ENCODE measurements at regions not wholly inside any gene's neighbourhood (a gene's known extent, or its start where the extent isn't known, plus 50 kb on each side); places are given as distances from the start of the nearest gene placed in this dataset.

DNA sequence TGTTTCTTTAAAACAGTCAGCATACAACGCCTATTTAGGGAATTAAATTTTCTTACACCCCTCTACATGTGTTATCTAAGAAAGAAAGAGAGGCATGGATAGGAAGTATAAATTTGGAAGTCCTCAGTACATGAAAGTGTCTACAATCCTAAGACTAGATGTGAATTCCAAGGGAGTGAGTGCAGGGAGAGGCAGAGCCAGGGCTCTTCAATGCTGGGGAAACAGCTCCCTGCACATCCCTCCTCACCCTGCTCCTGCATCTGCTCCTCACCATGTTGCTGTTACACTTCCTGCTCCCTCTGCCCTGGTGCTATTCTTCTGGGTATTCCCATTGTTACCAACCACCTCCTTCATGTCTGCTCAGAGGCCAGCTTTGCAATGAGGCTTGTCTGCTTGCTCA is 229.1 kb upstream of the AKR1E2 start:
- DNase-seq (ENCODE audit: low read depth in 4 of 4, low spot score in 3 of 4) = no peak

- no peak for DNase-seq (ENCODE audit: low read depth in 4 of 4, low spot score in 3 of 4)
Measured at GRCh38 chr10:4595719-4596319, 230.2 kb upstream of the AKR1E2 start.

- DNase-seq (ENCODE audit: low read depth in 4 of 4, low spot score in 3 of 4) = no peak
Measured at GRCh38 chr10:4590807-4591206, 235.2 kb upstream of the AKR1E2 start.

DNA sequence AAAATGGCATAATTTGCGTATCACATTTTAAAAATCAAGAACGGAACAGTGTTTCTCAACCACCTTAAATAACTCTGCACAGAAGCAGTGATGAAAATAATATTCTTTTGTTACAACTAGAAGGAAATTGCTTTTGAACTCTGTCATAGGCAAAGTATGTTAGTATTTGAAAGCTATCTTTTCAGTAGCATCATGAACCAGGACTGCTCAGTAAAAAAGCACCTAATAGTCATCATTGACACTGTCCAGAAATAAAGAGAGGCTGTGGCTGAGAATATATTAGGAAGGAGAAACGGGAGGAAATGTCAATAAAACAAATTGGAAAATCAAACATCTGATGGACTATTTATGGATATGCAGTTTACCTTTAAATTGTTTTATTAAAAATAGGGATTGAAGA is 237.2 kb upstream of the AKR1E2 start:
- no peak for DNase-seq (ENCODE audit: low read depth in 4 of 4, low spot score in 3 of 4)

- DNase-seq (ENCODE audit: low read depth in 4 of 4, low spot score in 3 of 4) = no peak
Measured at GRCh38 chr10:4587466-4587865, 238.5 kb upstream of the AKR1E2 start.

DNA sequence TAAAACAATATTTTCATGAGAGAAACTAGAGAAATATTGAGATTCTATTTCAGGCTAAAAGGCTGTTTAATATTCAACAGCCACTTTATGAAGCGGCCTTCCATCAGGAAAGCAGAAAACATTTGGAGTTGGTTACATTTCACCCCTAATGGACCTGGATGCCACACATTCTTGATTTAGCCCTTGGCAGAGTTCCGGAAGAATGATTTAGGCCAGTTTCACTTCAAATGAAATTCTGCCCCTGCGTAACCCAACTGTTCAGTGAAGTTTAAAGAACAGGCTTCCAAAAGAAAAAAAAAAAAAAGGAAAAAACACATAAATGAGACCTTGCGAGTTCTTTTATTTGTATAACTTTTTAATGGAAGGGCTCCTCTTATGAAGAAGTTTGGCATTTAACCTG is 239.2 kb upstream of the AKR1E2 start:
- DNase-seq (ENCODE audit: low read depth in 4 of 4, low spot score in 3 of 4) = peak in 3 of 4 donors; percentile 36 to 64 (median 56)

- no peak for DNase-seq (ENCODE audit: low read depth in 4 of 4, low spot score in 3 of 4)
Measured at GRCh38 chr10:4581929-4582328, 244.1 kb upstream of the AKR1E2 start.

GRCh38 chr10:4579844-4580243 is 246.2 kb upstream of the AKR1E2 start:
- no peak for DNase-seq (ENCODE audit: low read depth in 4 of 4, low spot score in 3 of 4)

DNA sequence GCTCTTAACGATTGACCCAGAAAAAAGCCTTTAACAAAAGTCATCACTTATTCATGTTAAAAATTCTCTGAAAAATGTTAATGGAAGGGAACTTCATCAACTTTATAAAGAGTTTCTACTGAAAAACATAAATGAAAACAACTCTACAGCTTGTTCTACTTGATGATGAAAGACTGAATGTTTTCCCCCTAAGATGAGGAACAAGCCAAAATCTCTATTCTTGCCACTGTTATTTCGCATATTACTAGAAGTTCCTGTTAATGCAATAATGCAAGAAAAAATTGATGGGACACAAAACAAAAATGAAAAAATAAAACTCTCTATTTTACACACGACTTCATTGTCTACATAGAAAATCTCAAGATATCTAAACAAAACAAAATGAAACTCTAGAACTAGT is 249.8 kb upstream of the AKR1E2 start:
- no peak for DNase-seq (ENCODE audit: low read depth in 4 of 4, low spot score in 3 of 4)

DNA sequence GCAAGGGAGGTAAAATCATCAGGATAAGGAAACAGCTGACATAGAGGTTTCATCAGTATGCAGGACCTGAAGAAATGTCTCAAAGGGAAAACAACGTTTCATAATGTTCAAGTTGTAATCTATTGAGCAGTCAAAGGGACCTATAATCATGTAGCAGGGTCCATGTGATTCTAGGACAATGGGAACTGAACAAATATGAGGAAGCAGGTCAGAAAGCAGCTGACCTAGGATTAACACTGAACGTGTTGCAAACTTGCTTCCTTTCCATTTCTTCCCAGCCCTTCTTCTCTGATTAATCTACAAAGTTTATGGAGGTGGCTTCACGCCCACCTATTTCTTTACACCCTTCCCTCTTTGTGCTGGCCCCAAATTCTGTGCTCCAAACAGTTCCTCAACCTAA is 256.9 kb upstream of the AKR1E2 start:
- DNase-seq (ENCODE audit: low read depth in 4 of 4, low spot score in 3 of 4) = no peak

DNA sequence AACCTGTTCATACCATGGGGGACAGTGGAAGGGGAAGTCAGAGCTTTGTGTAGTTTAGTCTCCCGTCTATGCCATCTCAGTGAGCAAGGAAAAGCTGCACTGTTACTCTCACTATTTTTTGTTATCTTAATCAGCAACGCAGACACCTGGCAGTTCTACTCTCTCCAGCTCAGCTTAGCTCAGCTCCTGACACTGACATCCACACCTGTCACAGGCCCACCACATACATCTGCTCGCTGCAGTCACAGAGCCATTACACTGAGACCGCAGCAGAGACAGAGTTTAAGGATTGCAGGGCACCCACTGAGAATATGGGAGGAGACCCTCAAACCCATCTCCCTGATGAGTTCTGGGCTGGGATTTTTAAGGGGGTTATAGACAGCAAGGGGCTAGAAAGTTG is 257.3 kb upstream of the AKR1E2 start:
- DNase-seq (ENCODE audit: low read depth in 4 of 4, low spot score in 3 of 4) = no peak

- DNase-seq (ENCODE audit: low read depth in 4 of 4, low spot score in 3 of 4) = no peak
Measured at GRCh38 chr10:4568086-4568485, 257.9 kb upstream of the AKR1E2 start.

GRCh38 chr10:4567637-4568036 is 258.4 kb upstream of the AKR1E2 start:
- no peak for DNase-seq (ENCODE audit: low read depth in 4 of 4, low spot score in 3 of 4)

DNA sequence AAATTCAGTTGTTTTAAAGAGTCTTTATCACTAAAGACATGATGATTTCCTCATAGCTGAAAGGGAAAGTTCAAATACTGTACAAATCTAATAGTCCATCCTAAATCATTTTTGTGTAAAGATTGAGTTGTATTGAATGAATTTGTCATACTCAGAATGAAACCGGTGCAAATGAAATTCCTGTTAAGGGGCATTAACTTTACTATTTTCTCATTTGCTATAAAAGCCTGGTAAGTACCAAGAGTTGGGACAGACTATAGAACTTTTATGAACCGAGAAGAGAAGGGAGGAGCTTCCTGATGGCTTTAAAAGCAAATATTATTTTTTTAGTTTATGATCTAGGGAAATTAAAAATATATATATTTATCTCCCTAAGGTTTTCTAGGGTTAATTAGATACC is 260.0 kb upstream of the AKR1E2 start:
- no peak for DNase-seq (ENCODE audit: low read depth in 4 of 4, low spot score in 3 of 4)

- DNase-seq (ENCODE audit: low read depth in 4 of 4, low spot score in 3 of 4) = no peak
Measured at GRCh38 chr10:4561296-4561695, 264.7 kb upstream of the AKR1E2 start.

DNA sequence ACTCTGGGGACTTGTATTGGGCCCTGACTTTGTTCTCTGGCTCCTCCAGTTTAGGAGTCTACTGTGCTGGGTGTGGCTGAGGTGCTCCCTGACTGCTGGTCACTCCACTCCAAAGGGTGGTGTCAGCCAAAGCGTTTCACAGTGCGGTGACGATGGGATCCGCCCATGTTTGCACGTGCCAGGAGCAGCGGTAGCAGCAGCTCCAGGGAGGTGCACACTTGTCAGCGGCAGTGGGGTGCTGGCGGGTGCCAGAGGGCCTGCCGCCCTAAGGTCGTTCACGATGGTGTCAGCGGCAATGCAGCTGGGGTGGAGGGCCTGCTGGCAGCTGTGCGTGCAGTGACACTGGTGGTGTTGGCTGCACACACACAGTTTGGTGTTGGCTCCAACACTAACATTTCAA is 268.5 kb upstream of the AKR1E2 start:
- no peak for DNase-seq (ENCODE audit: low read depth in 4 of 4, low spot score in 3 of 4)

- no peak for DNase-seq (ENCODE audit: low read depth in 4 of 4, low spot score in 3 of 4)
Measured at GRCh38 chr10:4556527-4556926, 269.5 kb upstream of the AKR1E2 start.

DNA sequence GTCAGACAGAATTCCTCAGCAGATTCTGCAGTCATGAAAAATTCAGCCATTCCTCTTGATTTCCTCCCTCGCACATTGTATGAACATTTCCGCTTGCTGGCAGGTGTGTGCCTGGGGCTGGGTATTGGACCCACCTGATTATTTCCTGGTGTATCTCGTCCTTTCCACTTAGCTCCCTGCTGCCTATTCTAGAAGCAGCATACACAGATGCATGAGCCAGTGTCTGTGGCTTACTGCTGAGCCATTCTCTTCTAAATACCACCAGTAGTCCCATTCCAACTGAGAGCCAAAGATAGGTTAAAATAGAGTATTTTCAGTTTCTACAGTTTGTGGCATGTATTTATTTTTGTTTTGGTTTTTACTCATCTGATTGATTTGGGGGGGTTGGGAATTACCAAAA is 270.1 kb upstream of the AKR1E2 start:
- no peak for DNase-seq (ENCODE audit: low read depth in 4 of 4, low spot score in 3 of 4)

GRCh38 chr10:4549139-4549653 is 276.8 kb upstream of the AKR1E2 start:
- no peak for DNase-seq (ENCODE audit: low read depth in 4 of 4, low spot score in 3 of 4)

GRCh38 chr10:4546931-4547330 is 279.1 kb upstream of the AKR1E2 start:
- DNase-seq (ENCODE audit: low read depth in 4 of 4, low spot score in 3 of 4) = no peak

DNA sequence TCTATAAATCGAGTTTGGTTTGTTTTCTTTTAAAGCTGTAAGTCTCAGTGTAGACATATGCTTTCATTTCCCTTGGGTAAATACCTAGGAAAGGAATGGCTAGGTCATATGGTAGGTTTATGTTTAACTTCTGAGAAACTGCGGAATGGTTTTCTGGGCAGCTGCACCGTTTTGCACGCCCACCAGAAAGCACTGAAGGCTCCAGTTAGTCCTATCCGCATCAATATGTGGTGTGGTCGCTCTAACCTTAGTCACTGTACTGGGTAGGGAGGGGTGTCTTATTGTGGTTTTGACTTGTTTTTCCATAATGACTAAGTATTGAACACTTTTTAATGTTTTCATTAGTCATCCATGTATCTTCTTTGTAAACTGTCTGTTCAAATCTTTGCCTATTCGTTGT is 279.5 kb upstream of the AKR1E2 start:
- DNase-seq (ENCODE audit: low read depth in 4 of 4, low spot score in 3 of 4) = no peak

DNA sequence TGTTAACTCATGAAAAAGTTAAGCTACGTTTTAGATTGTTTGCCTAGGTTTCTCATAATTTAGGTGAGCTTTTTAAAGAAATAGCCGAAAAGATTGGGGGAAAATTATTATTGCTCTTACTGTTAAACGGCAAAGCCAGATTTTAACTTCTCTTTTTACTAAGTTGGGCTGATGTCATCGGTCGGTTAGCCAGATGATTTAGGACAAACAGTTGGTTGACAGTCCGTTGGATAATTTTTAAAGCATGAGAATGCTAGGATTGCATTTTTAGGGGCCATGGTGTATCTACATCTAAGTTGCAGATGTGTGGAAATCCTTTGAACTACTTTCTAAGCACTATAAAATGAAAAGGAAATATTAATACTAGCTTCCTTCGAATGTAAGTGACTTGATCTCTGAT is 280.9 kb upstream of the AKR1E2 start:
- no peak for DNase-seq (ENCODE audit: low read depth in 4 of 4, low spot score in 3 of 4)

GRCh38 chr10:4543938-4544533 is 282.0 kb upstream of the AKR1E2 start:
- no peak for DNase-seq (ENCODE audit: low read depth in 4 of 4, low spot score in 3 of 4)
